Pancreas (tissue), 10 donors: ENCODE measurements at regions not wholly inside any gene's neighbourhood (a gene's known extent, or its start where the extent isn't known, plus 50 kb on each side); places are given as distances from the start of the nearest gene placed in this dataset.
"Not testable (repeated sequence)": the region's sequence is repeated elsewhere in the genome, so short reads cannot be mapped to it uniquely, and the experiment has no call there.

Experiments
- ATAC-seq, 4 donors: fragments of 200-7000 bp; cut with Tn5 transposase; one replicate each; pipeline versions ENCODE4 v1.8.0 to v1.9.1; 2020; ENCODE audit warnings: mild to moderate bottlenecking in 4 of 4, moderate library complexity in 4 of 4
- DNase-seq, 6 donors: peaks; one replicate each; pipeline ENCODE4 v3.0.0-alpha.2; 2020
- FAIRE-seq: peaks from 2 replicates; lab custom pipeline; 2012; peaks lifted over from hg19 to GRCh38; lab: Jason Lieb, UNC
- H3K27ac ChIP-seq, 4 donors: fragments of 200-600 bp; sonication (generic); 1 replicate in 3 of 4; 2 replicates in 1 of 4; pipeline versions ENCODE4 v1.5.0 to v1.8.0; 2020
- H3K27me3 ChIP-seq, 4 donors: fragments of 200-600 bp; one replicate each; pipeline ENCODE4 v1.8.0; 2021
- H3K36me3 ChIP-seq, 3 donors: fragments of 200-600 bp; sonication (generic) in 1 of 3; one replicate each; pipeline versions ENCODE4 v1.5.0 to v1.8.0; 2020 to 2021
- H3K4me1 ChIP-seq, 3 donors: fragments of 200-600 bp; one replicate each; pipeline ENCODE4 v1.8.0; 2021
- H3K4me3 ChIP-seq, 4 donors: fragments of 200-600 bp; sonication (generic) in 2 of 4; one replicate each; pipeline versions ENCODE4 v1.5.0 to v1.8.0; 2020 to 2021
- H3K9me3 ChIP-seq, 4 donors: fragments of 200-600 bp; one replicate each; pipeline ENCODE4 v1.8.0; 2021
- CTCF ChIP-seq, 4 donors: fragments of 200-600 bp; sonication (generic) in 3 of 4; IDR thresholded peaks; one replicate each; pipeline versions ENCODE4 v1.5.0 to v1.8.0; 2021; ENCODE audit warnings: antibody characterized with exemption in 4 of 4
- WGBS, 2 donors: extraction: QIAGEN DNeasy Blood & Tissue Kit; methylation state at CpG; one replicate each; pipeline ENCODE4 v1.1.7; 2013; 5-methylcytosine and 5-hydroxymethylcytosine counted together
- intact Hi-C, 3 donors: fragments of 100-400 bp; cut with DNase I; formaldehyde crosslinking; loops; one replicate each; pipeline versions ENCODE4 v1.11.1 to v1.14.2; 2022
- donor health status: healthy with polysubstance abuse.
- donor health status: DM: no; HTN: no; CAD: no; lungs with moderate emphysema.
- donor health status: DM: no; HTN: no; CAD: no.
- donor health status: control.
- donor health status: control.
- donor health status: Bipolar disorder and iron deficiency.
- donor health status: DM: yes; HTN: yes; CAD: no.
- donor health status: DM: no; HTN: no; CAD: no.
- donor health status: DM: no; HTN: no; CAD: no.
- donor health status: DM: yes; HTN: yes; CAD: no.

- peaks cover 0 to 8% (median 0%) of the 10 kb centered on the region in 4 donors for H3K27me3 ChIP-seq
- H3K27ac ChIP-seq, result no peak overlapping the region
- no peaks in the 10 kb centered on the region for H3K4me1 ChIP-seq
- no peaks in the 10 kb centered on the region for H3K36me3 ChIP-seq
- H3K9me3 ChIP-seq, result no peaks in the 10 kb centered on the region
- 18 to 21% methylated on average over 14 of the region's 14 CpGs for WGBS, 2 donors
- no peak for FAIRE-seq
- no peak for ATAC-seq
- DNase-seq, result peak in 1 of 6 donors; percentile 5
- no peak for TF ChIP-seq CTCF (IDR thresholded peaks at IDR 0.05)
- intact Hi-C loops, result loop anchor here in 1 of 3 donors (10.0 kb wide), 1 partner anchor 119 kb away; no protein-coding TSS in a partner anchor
- H3K4me3 ChIP-seq, result no peak overlapping the region
Measured at GRCh38 chr4:3873408-3874027, 107.3 kb downstream of the ADRA2C start.

- Histone ChIP-seq H3K4me1 (no peaks in the 10 kb centered on the region), H3K9me3 (no peaks in the 10 kb centered on the region), H3K36me3 (no peaks in the 10 kb centered on the region), H3K27me3 (peaks cover 0 to 8% (median 0%) of the 10 kb centered on the region in 4 donors), H3K27ac (no peak overlapping the region), H3K4me3 (no peak overlapping the region)
- ATAC-seq (no peak), DNase-seq (peak in 1 of 6 donors; percentile 4), FAIRE-seq (no peak)
- intact Hi-C loops, result loop anchor here in 1 of 3 donors (10.0 kb wide), 1 partner anchor 119 kb away; no protein-coding TSS in a partner anchor
- no peak for TF ChIP-seq CTCF (IDR thresholded peaks at IDR 0.05)
- 56 to 67% methylated on average over 16 of the region's 16 CpGs for WGBS, 2 donors
Measured at GRCh38 chr4:3874028-3874415, 107.8 kb downstream of the ADRA2C start.

- Histone ChIP-seq H3K36me3 (no peaks in the 10 kb centered on the region), H3K9me3 (no peaks in the 10 kb centered on the region), H3K4me1 (no peaks in the 10 kb centered on the region), H3K4me3 (no peak overlapping the region), H3K27me3 (peaks cover 0 to 8% (median 0%) of the 10 kb centered on the region in 4 donors), H3K27ac (no peak overlapping the region)
- TF ChIP-seq CTCF (IDR thresholded peaks at IDR 0.05), result no peak
- DNase-seq (peak in 1 of 6 donors; percentile 4), ATAC-seq (no peak), FAIRE-seq (no peak)
- intact Hi-C loops, result loop anchor here in 1 of 3 donors (10.0 kb wide), 1 partner anchor 120 kb away; no protein-coding TSS in a partner anchor
- 43 to 50% methylated on average over 11 of the region's 11 CpGs for WGBS, 2 donors
Measured at GRCh38 chr4:3874525-3875110, 108.4 kb downstream of the ADRA2C start.

- WGBS, 2 donors, result 34 to 36% methylated on average over 4 of the region's 4 CpGs
- H3K4me1 ChIP-seq, result no peaks in the 10 kb centered on the region
- no peaks in the 10 kb centered on the region for H3K36me3 ChIP-seq
- no peaks in the 10 kb centered on the region for H3K9me3 ChIP-seq
- no peak for DNase-seq
- no peak for ATAC-seq
- no peak for FAIRE-seq
- peaks cover 0 to 8% (median 4%) of the 10 kb centered on the region in 4 donors for H3K27me3 ChIP-seq
- TF ChIP-seq CTCF (IDR thresholded peaks at IDR 0.05), result no peak
- no peak overlapping the region for H3K4me3 ChIP-seq
- H3K27ac ChIP-seq, result no peak overlapping the region
- intact Hi-C loops, result loop anchor here in 1 of 3 donors (10.0 kb wide), 1 partner anchor 121 kb away; no protein-coding TSS in a partner anchor
Measured at GRCh38 chr4:3875466-3875865, 109.3 kb downstream of the ADRA2C start.

- H3K27ac ChIP-seq, H3K36me3 ChIP-seq, H3K27me3 ChIP-seq, DNase-seq, FAIRE-seq, H3K9me3 ChIP-seq, H3K4me3 ChIP-seq, H3K4me1 ChIP-seq, ATAC-seq: not testable (repeated sequence)
- intact Hi-C loops, result loop anchor here in 1 of 3 donors (10.0 kb wide), 1 partner anchor 121 kb away; no protein-coding TSS in a partner anchor
- 39 to 42% methylated on average over 17 to 18 of the region's 24 CpGs for WGBS, 2 donors
Measured at GRCh38 chr4:3876057-3876845, 110.1 kb downstream of the ADRA2C start.
